ENCODE measurements at regions not wholly inside any gene's neighbourhood (a gene's known extent, or its start where the extent isn't known, plus 50 kb on each side); places are given as distances from the start of the nearest gene placed in this dataset.

DNA sequence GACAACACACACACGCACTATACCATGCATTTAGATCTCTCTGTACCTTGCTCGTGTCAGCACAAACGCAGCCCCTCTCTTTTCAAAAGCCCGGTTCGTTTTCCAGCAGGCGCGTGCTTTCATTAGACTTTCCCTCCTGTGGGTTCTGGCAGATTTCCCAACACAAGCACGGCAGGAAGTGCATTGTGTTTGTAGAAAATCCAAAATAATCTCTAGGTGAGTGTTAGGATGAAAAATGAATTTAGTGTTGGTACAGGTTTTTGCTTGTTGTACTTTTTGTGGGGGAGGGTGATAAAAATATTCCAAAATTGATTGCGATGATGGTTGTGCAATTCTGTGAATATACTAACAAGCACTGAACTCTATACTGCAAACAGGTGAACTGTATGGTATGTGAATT lies 54.1 kb upstream of the POFUT2 start:
- ATAC-seq, result no peak
- in situ Hi-C loops (cut with HindIII; ENCODE audit: low pct_unique_long_range_greater_than_20kb, low sequenced_read_pairs), result no loop called here

DNA sequence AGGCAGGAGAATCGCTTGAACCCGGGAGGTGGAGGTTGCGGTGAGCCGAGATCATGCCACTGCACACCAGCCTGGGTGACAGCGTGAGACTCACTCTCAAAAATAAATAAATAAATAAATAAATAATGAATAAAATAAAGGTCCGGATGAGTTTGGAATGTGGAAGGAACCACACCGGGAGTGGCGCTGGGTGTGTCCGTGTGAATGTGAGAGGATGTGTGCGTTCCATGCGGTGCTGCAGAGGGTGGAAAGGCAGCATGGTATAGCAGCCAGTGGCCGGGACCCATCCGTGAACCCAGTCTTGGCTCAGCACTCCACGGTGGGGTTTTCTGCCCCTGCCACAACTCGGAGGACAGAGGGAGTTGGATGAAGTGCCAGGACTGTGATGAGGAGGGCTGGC lies 56.2 kb upstream of the POFUT2 start:
- in situ Hi-C loops (cut with HindIII; ENCODE audit: low pct_unique_long_range_greater_than_20kb, low sequenced_read_pairs) (no loop called here), intact Hi-C loops (cut with micrococcal nuclease; ENCODE audit: unreplicated experiment) (no loop called here)
- Histone ChIP-seq H3K4me3 (ENCODE audit: low read depth in 2 of 2, low read length in 2 of 2) (no peak overlapping the region), H3K27ac (ENCODE audit: low read length) (no peak overlapping the region), H3K4me1 (ENCODE audit: control insufficient read depth, insufficient read depth, low read length) (no peaks in the 10 kb centered on the region; the same call in 1 of the 2 replicates), H3K36me3 (ENCODE audit: control insufficient read depth, insufficient read depth, low read length) (no peaks in the 10 kb centered on the region), H3K27me3 (ENCODE audit: control insufficient read depth, insufficient read depth, low read length) (no peaks in the 10 kb centered on the region), H3K9me3 (ENCODE audit: control insufficient read depth, insufficient read depth, low read depth, low read length) (no peaks in the 10 kb centered on the region)
- ATAC-seq (no peak), DNase-seq (ENCODE audit: low read depth, low spot score) (no peak)
- TF ChIP-seq, protein P1, sequence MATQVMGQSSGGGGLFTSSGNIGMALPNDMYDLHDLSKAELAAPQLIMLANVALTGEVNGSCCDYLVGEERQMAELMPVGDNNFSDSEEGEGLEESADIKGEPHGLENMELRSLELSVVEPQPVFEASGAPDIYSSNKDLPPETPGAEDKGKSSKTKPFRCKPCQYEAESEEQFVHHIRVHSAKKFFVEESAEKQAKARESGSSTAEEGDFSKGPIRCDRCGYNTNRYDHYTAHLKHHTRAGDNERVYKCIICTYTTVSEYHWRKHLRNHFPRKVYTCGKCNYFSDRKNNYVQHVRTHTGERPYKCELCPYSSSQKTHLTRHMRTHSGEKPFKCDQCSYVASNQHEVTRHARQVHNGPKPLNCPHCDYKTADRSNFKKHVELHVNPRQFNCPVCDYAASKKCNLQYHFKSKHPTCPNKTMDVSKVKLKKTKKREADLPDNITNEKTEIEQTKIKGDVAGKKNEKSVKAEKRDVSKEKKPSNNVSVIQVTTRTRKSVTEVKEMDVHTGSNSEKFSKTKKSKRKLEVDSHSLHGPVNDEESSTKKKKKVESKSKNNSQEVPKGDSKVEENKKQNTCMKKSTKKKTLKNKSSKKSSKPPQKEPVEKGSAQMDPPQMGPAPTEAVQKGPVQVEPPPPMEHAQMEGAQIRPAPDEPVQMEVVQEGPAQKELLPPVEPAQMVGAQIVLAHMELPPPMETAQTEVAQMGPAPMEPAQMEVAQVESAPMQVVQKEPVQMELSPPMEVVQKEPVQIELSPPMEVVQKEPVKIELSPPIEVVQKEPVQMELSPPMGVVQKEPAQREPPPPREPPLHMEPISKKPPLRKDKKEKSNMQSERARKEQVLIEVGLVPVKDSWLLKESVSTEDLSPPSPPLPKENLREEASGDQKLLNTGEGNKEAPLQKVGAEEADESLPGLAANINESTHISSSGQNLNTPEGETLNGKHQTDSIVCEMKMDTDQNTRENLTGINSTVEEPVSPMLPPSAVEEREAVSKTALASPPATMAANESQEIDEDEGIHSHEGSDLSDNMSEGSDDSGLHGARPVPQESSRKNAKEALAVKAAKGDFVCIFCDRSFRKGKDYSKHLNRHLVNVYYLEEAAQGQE (IDR thresholded peaks at IDR 0.05; ENCODE audit: insufficient read depth in 1 of 2, low read depth in 2 of 2, low read length in 1 of 2), result no peak
- TF ChIP-seq POLR2AphosphoS5 (IDR thresholded peaks at IDR 0.05; ENCODE audit: low read depth, low read length) (no peak), SIN3A (IDR thresholded peaks at IDR 0.05; ENCODE audit: borderline replicate concordance, insufficient read depth, low read depth, low read length) (no peak), TCF7L2 (IDR thresholded peaks at IDR 0.05; ENCODE audit: low read depth, low read length) (no peak)
- TF ChIP-seq, protein P2, sequence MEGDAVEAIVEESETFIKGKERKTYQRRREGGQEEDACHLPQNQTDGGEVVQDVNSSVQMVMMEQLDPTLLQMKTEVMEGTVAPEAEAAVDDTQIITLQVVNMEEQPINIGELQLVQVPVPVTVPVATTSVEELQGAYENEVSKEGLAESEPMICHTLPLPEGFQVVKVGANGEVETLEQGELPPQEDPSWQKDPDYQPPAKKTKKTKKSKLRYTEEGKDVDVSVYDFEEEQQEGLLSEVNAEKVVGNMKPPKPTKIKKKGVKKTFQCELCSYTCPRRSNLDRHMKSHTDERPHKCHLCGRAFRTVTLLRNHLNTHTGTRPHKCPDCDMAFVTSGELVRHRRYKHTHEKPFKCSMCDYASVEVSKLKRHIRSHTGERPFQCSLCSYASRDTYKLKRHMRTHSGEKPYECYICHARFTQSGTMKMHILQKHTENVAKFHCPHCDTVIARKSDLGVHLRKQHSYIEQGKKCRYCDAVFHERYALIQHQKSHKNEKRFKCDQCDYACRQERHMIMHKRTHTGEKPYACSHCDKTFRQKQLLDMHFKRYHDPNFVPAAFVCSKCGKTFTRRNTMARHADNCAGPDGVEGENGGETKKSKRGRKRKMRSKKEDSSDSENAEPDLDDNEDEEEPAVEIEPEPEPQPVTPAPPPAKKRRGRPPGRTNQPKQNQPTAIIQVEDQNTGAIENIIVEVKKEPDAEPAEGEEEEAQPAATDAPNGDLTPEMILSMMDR (IDR thresholded peaks at IDR 0.05), result no peak
- POLR2A ChIA-PET, result no interaction called here
- CTCF ChIA-PET, result no interaction called here
- BruUV-seq (replicated peaks), result no TSS peak

More for the DNA sequence above, 54.1 kb upstream of the POFUT2 start:
- ChIA-PET CTCF (no interaction called here), POLR2A (no interaction called here)
- intact Hi-C loops (cut with micrococcal nuclease; ENCODE audit: unreplicated experiment), result no loop called here
- no peak for DNase-seq (ENCODE audit: low read depth, low spot score)
- BruUV-seq (replicated peaks), result no TSS peak
- H3K36me3 ChIP-seq (ENCODE audit: control insufficient read depth, insufficient read depth, low read length), result no peaks in the 10 kb centered on the region
- H3K4me3 ChIP-seq (ENCODE audit: low read depth in 2 of 2, low read length in 2 of 2), result no peak overlapping the region
- H3K27ac ChIP-seq (ENCODE audit: low read length), result no peak overlapping the region
- H3K27me3 ChIP-seq (ENCODE audit: control insufficient read depth, insufficient read depth, low read length), result no peaks in the 10 kb centered on the region
- TF ChIP-seq, protein P1 (IDR thresholded peaks at IDR 0.05; ENCODE audit: insufficient read depth in 1 of 2, low read depth in 2 of 2, low read length in 1 of 2), result no peak
- TF ChIP-seq SIN3A (IDR thresholded peaks at IDR 0.05; ENCODE audit: borderline replicate concordance, insufficient read depth, low read depth, low read length), result no peak
- TF ChIP-seq, protein P2 (IDR thresholded peaks at IDR 0.05), result no peak
- no peak for TF ChIP-seq TCF7L2 (IDR thresholded peaks at IDR 0.05; ENCODE audit: low read depth, low read length)
- TF ChIP-seq POLR2AphosphoS5 (IDR thresholded peaks at IDR 0.05; ENCODE audit: low read depth, low read length), result no peak
- peaks cover 5% of the 10 kb centered on the region; the same call in 1 of the 2 replicates for H3K4me1 ChIP-seq (ENCODE audit: control insufficient read depth, insufficient read depth, low read length)
- no peaks in the 10 kb centered on the region for H3K9me3 ChIP-seq (ENCODE audit: control insufficient read depth, insufficient read depth, low read depth, low read length)
